GM23248 (cell line): ENCODE measurements at regions not wholly inside any gene's neighbourhood (a gene's known extent, or its start where the extent isn't known, plus 50 kb on each side); places are given as distances from the start of the nearest gene placed in this dataset.

Source experiments
- DNase-seq: peaks from one replicate; pipeline ENCODE4 v3.0.0-alpha.2; 2015
- H2AFZ ChIP-seq: fragments of 200-600 bp; sonication (generic); 2 replicates; pipeline ENCODE4 v1.6.1; 2016; ENCODE audit warnings: antibody characterized with exemption
- H3F3A ChIP-seq: fragments of 200-600 bp; sonication (generic); 2 replicates; pipeline ENCODE4 v1.6.1; 2016; ENCODE audit warnings: mild to moderate bottlenecking, antibody characterized with exemption, mixed run types; ENCODE audit not compliant: insufficient read depth
- H3K27ac ChIP-seq: fragments of 200-600 bp; sonication (generic); 2 replicates; pipeline ENCODE4 v1.5.1; 2016; ENCODE audit warnings: mild to moderate bottlenecking
- H3K27me3 ChIP-seq: fragments of 200-600 bp; sonication (generic); replicated peaks from 2 replicates; pipeline ENCODE4 v1.6.1; 2016; ENCODE audit warnings: mild to moderate bottlenecking; ENCODE audit not compliant: insufficient read depth
- H3K36me3 ChIP-seq: fragments of 200-600 bp; sonication (generic); 2 replicates; pipeline ENCODE4 v1.6.1; 2016; ENCODE audit warnings: low read depth, mild to moderate bottlenecking
- H3K4me1 ChIP-seq: fragments of 200-600 bp; sonication (generic); 2 replicates; pipeline ENCODE4 v1.6.1; 2016; ENCODE audit warnings: mild to moderate bottlenecking; ENCODE audit not compliant: insufficient read depth
- H3K4me2 ChIP-seq: fragments of 200-600 bp; sonication (generic); one replicate; pipeline ENCODE4 v1.6.1; 2016; ENCODE audit warnings: mild to moderate bottlenecking; ENCODE audit not compliant: unreplicated experiment
- H3K4me3 ChIP-seq: fragments of 200-600 bp; sonication (generic); 2 replicates; pipeline ENCODE4 v1.5.1; 2016; ENCODE audit warnings: mild to moderate bottlenecking
- H3K79me2 ChIP-seq: fragments of 200-600 bp; sonication (generic); 2 replicates; pipeline ENCODE4 v1.6.1; 2016; ENCODE audit warnings: mild to moderate bottlenecking; ENCODE audit not compliant: insufficient read depth
- H3K9ac ChIP-seq: fragments of 200-600 bp; sonication (generic); 2 replicates; pipeline ENCODE4 v1.6.1; 2016; ENCODE audit warnings: mild to moderate bottlenecking
- H3K9me2 ChIP-seq: fragments of 200-600 bp; sonication (generic); 2 replicates; pipeline ENCODE4 v1.6.1; 2016; ENCODE audit warnings: mixed run types, mild to moderate bottlenecking, moderate library complexity; ENCODE audit not compliant: insufficient read depth
- H3K9me3 ChIP-seq: fragments of 200-600 bp; sonication (generic); one replicate; pipeline ENCODE4 v1.6.1; 2017; ENCODE audit warnings: low read depth
- H4K20me1 ChIP-seq: fragments of 200-600 bp; sonication (generic); 2 replicates; pipeline ENCODE4 v1.6.0; 2016; ENCODE audit not compliant: insufficient read depth
- EZH2 ChIP-seq: fragments of 200-600 bp; sonication (generic); IDR thresholded peaks from 2 replicates; pipeline ENCODE4 v1.6.1; 2018; ENCODE audit warnings: antibody characterized with exemption, mild to moderate bottlenecking; ENCODE audit not compliant: insufficient read depth, poor library complexity, severe bottlenecking
- EZH2phosphoT487 ChIP-seq: fragments of 200-600 bp; sonication (generic); IDR thresholded peaks from 2 replicates; pipeline ENCODE4 v1.6.1; 2018; ENCODE audit warnings: antibody characterized with exemption, moderate library complexity, mild to moderate bottlenecking, low read depth; ENCODE audit not compliant: insufficient read depth
- WGBS, 2 experiments: methylation state at CpG; one replicate each; pipeline ENCODE4 v1.1.6; 2015 to 2017; ENCODE audit warnings: low lambda C conversion rate in 2 of 2, low coverage in 1 of 2; ENCODE audit errors: missing lambda C conversion rate in 2 of 2; 5-methylcytosine and 5-hydroxymethylcytosine counted together
- in situ Hi-C: fragments of 300-500 bp; cut with MboI; formaldehyde crosslinking; loops from 2 replicates; pipeline ENCODE4 v1.15.0; 2020

DNA sequence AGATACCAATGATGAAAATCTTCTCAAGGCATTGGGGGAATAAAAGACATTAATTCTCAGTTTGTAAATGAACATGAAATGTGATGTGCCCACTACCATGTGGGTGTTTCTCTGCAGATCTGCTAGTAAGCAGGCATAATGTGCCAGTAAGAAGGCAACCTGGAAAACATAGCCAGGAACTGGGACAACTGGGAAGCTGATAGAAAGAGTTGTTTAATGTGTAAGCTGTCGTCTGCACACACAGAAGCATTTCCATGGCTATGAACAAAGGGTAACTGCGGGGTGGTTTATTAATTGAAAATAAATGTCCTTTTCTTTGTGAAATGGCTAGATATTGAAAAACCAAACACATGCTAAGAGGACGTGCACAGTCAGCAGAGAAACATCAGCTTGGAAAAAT, 52.0 kb downstream of the ZC3H11B start:
- no peaks in the 10 kb centered on the region for H4K20me1 ChIP-seq
- in situ Hi-C loops: loop anchor here (25.0 kb wide), 1 partner anchor 1024 kb away; no protein-coding TSS in a partner anchor
- TF ChIP-seq EZH2 (no peak), EZH2phosphoT487 (no peak)
- H3K9me3 ChIP-seq: no peaks in the 10 kb centered on the region
- WGBS, 2 experiments: 54 to 68% methylated on average over 3 of the region's 3 CpGs
- DNase-seq: no peak
- no peak overlapping the region for H3K9ac ChIP-seq
- no peak overlapping the region for H3K4me2 ChIP-seq
- H3K79me2 ChIP-seq: no peaks in the 10 kb centered on the region
- no peaks in the 10 kb centered on the region for H3K36me3 ChIP-seq
- no peaks in the 10 kb centered on the region for H3K9me2 ChIP-seq
- no peak overlapping the region for H2AFZ ChIP-seq
- peaks cover 4% of the 10 kb centered on the region; the same call in 1 of the 2 replicates for H3K4me1 ChIP-seq
- peaks cover 5% of the 10 kb centered on the region for H3K27me3 ChIP-seq
- no peak overlapping the region for H3K4me3 ChIP-seq
- no peaks in the 10 kb centered on the region for H3F3A ChIP-seq
- H3K27ac ChIP-seq: no peak overlapping the region

DNA sequence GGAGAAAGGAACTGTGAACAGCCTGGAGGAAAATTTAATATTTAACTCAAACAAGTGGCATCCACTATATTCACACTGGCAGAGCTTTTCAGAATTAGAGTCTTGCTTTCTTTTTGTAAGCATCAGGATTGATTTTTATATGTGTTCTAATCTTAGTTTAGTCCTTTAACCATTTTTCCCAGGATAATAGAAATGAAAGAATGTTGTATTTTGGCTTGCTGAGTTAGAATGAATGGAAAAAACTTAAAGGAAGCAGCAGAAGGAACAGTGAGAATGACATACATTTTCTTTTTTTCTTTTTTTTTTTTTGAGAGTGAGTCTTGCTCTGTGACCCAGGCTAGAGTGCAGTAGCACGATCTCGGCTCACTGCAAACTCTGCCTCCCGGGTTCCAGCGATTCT, 53.0 kb downstream of the ZC3H11B start:
- no peaks in the 10 kb centered on the region for H3K9me3 ChIP-seq
- H2AFZ ChIP-seq: no peak overlapping the region
- no peak for TF ChIP-seq EZH2phosphoT487
- TF ChIP-seq EZH2: no peak
- H3K4me2 ChIP-seq: no peak overlapping the region
- H3K36me3 ChIP-seq: no peaks in the 10 kb centered on the region
- no peak overlapping the region for H3K27ac ChIP-seq
- H3K9me2 ChIP-seq: no peaks in the 10 kb centered on the region
- H3K4me3 ChIP-seq: no peak overlapping the region
- DNase-seq: no peak
- H3K27me3 ChIP-seq: peaks cover 5% of the 10 kb centered on the region
- H3K79me2 ChIP-seq: no peaks in the 10 kb centered on the region
- H3K4me1 ChIP-seq: peaks cover 13% of the 10 kb centered on the region
- peaks cover 2% of the 10 kb centered on the region; the same call in 1 of the 2 replicates for H3F3A ChIP-seq
- 93 to 96% methylated on average over 4 of the region's 4 CpGs for WGBS, 2 experiments
- in situ Hi-C loops: loop anchor here (25.0 kb wide), 1 partner anchor 1023 kb away; no protein-coding TSS in a partner anchor
- no peaks in the 10 kb centered on the region for H4K20me1 ChIP-seq
- H3K9ac ChIP-seq: no peak overlapping the region

DNA sequence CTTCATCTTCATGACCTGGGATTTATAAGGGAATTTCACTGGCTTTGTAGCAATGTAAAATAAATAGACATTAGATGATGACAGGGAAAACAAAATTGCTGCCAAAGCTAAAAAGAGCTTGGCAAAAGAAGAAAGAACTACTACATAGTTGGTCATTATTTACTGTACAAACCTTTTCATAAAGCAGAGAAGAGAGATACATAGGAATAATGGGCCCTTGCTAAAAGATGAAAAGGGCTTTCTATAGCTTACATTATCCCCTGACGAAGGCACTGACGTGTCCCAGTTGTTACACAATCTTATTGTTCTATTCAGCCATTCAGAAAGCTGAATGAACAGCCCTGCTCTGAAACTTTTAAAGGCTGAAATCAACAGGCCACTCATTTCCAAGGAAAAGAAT, 57.1 kb downstream of the ZC3H11B start:
- WGBS, 2 experiments: 23 to 48% methylated on average over 2 of the region's 2 CpGs
- Histone ChIP-seq H3K79me2 (no peaks in the 10 kb centered on the region), H3K9ac (no peak overlapping the region), H3K27me3 (no peaks in the 10 kb centered on the region; the same call in 1 of the 2 replicates), H2AFZ (0 out of 2 replicates have a peak overlapping the region, but pooled peaks have one; percentile 7), H3K4me3 (no peak overlapping the region), H3F3A (peaks cover 4% of the 10 kb centered on the region; the same call in 1 of the 2 replicates), H3K27ac (peak overlapping the region; percentile 40), H3K4me2 (no peak overlapping the region), H3K36me3 (no peaks in the 10 kb centered on the region), H3K9me3 (no peaks in the 10 kb centered on the region), H4K20me1 (no peaks in the 10 kb centered on the region), H3K4me1 (peaks cover 13% of the 10 kb centered on the region), H3K9me2 (no peaks in the 10 kb centered on the region)
- TF ChIP-seq EZH2 (no peak), EZH2phosphoT487 (no peak)
- peak; percentile 69 for DNase-seq
- in situ Hi-C loops: loop anchor here (25.0 kb wide), 1 partner anchor 1019 kb away; no protein-coding TSS in a partner anchor

DNA sequence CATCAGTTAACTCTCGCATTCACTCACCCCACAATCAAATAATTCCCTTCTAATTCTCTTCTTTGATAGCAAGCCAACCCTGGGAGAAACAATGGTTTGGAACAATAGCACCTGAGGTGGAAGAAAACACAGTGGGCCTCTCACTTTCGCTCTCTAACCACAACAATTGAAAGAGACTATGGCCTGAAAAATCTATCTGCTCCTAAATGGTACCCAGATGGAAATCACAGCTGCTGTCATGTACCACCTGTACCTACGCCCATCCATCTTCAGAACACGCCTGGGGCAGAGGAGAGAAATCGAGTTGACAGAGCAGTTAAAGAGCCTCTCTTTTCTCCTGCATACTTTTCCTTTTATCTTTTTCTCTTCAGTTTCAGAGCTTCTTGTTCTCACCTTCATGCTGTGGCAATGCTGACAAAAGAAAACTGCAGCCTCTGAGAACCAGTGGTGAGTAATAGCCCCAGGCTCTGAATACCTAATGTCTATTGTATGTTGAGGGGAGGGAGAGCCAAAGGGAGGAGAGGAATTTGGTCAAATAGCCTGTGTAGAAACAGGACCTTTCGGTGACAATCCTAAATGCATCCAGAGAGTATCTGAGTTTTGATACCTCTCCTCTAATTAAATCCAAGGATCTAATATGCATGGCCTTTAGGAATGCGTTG, 57.7 kb downstream of the ZC3H11B start:
- H3K9ac ChIP-seq: no peak overlapping the region
- 82 to 83% methylated on average over 7 of the region's 7 CpGs for WGBS, 2 experiments
- peaks cover 4% of the 10 kb centered on the region; the same call in 1 of the 2 replicates for H3F3A ChIP-seq
- H3K4me3 ChIP-seq: no peak overlapping the region
- no peaks in the 10 kb centered on the region for H3K9me3 ChIP-seq
- DNase-seq: peak; percentile 79
- no peaks in the 10 kb centered on the region for H4K20me1 ChIP-seq
- 0 out of 2 replicates have a peak overlapping the region, but pooled peaks have one; percentile 7 for H2AFZ ChIP-seq
- peaks cover 13% of the 10 kb centered on the region for H3K4me1 ChIP-seq
- no peaks in the 10 kb centered on the region for H3K36me3 ChIP-seq
- no peaks in the 10 kb centered on the region for H3K79me2 ChIP-seq
- no peaks in the 10 kb centered on the region for H3K27me3 ChIP-seq
- H3K4me2 ChIP-seq: no peak overlapping the region
- H3K9me2 ChIP-seq: no peaks in the 10 kb centered on the region
- in situ Hi-C loops: loop anchor here (25.0 kb wide), 1 partner anchor 1018 kb away; no protein-coding TSS in a partner anchor
- no peak for TF ChIP-seq EZH2phosphoT487
- no peak for TF ChIP-seq EZH2
- peak overlapping the region; percentile 40 for H3K27ac ChIP-seq
